ENCODE measurements at regions not wholly inside any gene's neighbourhood (a gene's known extent, or its start where the extent isn't known, plus 50 kb on each side); places are given as distances from the start of the nearest gene placed in this dataset.

DNA sequence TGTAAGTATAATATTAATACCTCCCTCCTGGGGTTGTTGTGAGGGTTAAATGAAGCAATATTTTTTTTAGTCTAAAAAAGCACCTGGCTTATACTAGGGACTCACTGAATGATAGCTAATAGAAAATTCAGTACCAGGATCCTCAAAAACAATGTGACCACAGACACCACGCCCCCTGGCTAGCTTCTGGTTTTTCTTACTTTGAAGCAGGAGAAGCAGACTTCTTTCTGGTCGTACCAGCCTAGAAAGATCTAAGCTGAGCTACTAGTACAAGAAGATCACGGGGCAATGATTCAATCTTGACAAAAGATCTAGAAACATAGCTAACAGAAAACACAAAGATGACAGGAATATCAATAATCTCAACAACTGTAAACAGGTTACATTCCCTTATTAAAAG, 218.5 kb upstream of the SLC30A5 start:
- no peak for TF ChIP-seq OSR1 (CRISPR knock-in tag; IDR thresholded peaks at IDR 0.05)
- no peak for TF ChIP-seq ZFP3 (CRISPR knock-in tag; IDR thresholded peaks at IDR 0.05)
- no peak for TF ChIP-seq ISL1 (CRISPR knock-in tag; IDR thresholded peaks at IDR 0.05)
- TF ChIP-seq ZNF8 (CRISPR knock-in tag; IDR thresholded peaks at IDR 0.05): no peak
- no peak for TF ChIP-seq PPARA (CRISPR knock-in tag; IDR thresholded peaks at IDR 0.05; ENCODE audit: borderline replicate concordance)
- TF ChIP-seq RARB (CRISPR knock-in tag; IDR thresholded peaks at IDR 0.05): no peak
- TF ChIP-seq, protein P1, sequence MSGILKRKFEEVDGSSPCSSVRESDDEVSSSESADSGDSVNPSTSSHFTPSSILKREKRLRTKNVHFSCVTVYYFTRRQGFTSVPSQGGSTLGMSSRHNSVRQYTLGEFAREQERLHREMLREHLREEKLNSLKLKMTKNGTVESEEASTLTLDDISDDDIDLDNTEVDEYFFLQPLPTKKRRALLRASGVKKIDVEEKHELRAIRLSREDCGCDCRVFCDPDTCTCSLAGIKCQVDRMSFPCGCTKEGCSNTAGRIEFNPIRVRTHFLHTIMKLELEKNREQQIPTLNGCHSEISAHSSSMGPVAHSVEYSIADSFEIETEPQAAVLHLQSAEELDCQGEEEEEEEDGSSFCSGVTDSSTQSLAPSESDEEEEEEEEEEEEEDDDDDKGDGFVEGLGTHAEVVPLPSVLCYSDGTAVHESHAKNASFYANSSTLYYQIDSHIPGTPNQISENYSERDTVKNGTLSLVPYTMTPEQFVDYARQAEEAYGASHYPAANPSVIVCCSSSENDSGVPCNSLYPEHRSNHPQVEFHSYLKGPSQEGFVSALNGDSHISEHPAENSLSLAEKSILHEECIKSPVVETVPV (CRISPR knock-in tag; IDR thresholded peaks at IDR 0.05): no peak
- no peak for TF ChIP-seq ZNF70 (CRISPR knock-in tag; IDR thresholded peaks at IDR 0.05)
- TF ChIP-seq, protein P2, sequence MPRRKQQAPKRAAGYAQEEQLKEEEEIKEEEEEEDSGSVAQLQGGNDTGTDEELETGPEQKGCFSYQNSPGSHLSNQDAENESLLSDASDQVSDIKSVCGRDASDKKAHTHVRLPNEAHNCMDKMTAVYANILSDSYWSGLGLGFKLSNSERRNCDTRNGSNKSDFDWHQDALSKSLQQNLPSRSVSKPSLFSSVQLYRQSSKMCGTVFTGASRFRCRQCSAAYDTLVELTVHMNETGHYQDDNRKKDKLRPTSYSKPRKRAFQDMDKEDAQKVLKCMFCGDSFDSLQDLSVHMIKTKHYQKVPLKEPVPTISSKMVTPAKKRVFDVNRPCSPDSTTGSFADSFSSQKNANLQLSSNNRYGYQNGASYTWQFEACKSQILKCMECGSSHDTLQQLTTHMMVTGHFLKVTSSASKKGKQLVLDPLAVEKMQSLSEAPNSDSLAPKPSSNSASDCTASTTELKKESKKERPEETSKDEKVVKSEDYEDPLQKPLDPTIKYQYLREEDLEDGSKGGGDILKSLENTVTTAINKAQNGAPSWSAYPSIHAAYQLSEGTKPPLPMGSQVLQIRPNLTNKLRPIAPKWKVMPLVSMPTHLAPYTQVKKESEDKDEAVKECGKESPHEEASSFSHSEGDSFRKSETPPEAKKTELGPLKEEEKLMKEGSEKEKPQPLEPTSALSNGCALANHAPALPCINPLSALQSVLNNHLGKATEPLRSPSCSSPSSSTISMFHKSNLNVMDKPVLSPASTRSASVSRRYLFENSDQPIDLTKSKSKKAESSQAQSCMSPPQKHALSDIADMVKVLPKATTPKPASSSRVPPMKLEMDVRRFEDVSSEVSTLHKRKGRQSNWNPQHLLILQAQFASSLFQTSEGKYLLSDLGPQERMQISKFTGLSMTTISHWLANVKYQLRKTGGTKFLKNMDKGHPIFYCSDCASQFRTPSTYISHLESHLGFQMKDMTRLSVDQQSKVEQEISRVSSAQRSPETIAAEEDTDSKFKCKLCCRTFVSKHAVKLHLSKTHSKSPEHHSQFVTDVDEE (CRISPR knock-in tag; IDR thresholded peaks at IDR 0.05): no peak
- TF ChIP-seq BACH2 (CRISPR knock-in tag; IDR thresholded peaks at IDR 0.05; ENCODE audit: borderline replicate concordance): no peak
- TF ChIP-seq ZNF565 (CRISPR knock-in tag; conservative IDR thresholded peaks at IDR 0.05; ENCODE audit: low read depth): no peak
- no peak for TF ChIP-seq ARNTL (CRISPR knock-in tag; IDR thresholded peaks at IDR 0.05; ENCODE audit: borderline replicate concordance, low read depth)
- TF ChIP-seq ESRRG (CRISPR knock-in tag; IDR thresholded peaks at IDR 0.05): no peak
- no peak for TF ChIP-seq CSDC2 (CRISPR knock-in tag; IDR thresholded peaks at IDR 0.05)
- no peak for TF ChIP-seq ZFP30 (CRISPR knock-in tag; IDR thresholded peaks at IDR 0.05)
- TF ChIP-seq ZC3H10 (CRISPR knock-in tag; IDR thresholded peaks at IDR 0.05): no peak
- no peak for ATAC-seq

DNA sequence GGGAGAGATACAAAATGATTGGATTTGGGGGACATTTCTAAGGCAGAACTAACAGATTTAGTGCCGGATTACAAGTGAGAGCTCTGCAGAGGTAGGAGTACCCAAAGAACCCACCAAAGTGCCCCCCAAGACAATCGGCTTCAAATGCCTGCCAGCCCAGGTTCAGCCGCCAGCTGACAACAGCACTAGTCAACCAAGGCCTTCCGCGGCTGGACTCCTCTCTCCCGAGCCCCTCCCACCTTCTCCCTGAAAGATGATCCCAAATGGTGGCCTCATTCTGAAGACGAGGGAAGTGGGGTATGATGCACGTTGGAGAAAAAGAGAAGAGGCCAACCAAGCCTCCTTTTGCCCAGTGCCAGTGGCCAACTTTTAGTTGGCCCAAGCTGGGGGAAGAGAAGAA, 210.4 kb upstream of the SLC30A5 start:
- no peak for TF ChIP-seq ZC3H10 (CRISPR knock-in tag; IDR thresholded peaks at IDR 0.05)
- no peak for TF ChIP-seq TCF4 (CRISPR knock-in tag; IDR thresholded peaks at IDR 0.05; ENCODE audit: borderline replicate concordance)
- TF ChIP-seq ISL1 (CRISPR knock-in tag; IDR thresholded peaks at IDR 0.05): no peak
- no peak for TF ChIP-seq RARB (CRISPR knock-in tag; IDR thresholded peaks at IDR 0.05)
- TF ChIP-seq, protein P3, sequence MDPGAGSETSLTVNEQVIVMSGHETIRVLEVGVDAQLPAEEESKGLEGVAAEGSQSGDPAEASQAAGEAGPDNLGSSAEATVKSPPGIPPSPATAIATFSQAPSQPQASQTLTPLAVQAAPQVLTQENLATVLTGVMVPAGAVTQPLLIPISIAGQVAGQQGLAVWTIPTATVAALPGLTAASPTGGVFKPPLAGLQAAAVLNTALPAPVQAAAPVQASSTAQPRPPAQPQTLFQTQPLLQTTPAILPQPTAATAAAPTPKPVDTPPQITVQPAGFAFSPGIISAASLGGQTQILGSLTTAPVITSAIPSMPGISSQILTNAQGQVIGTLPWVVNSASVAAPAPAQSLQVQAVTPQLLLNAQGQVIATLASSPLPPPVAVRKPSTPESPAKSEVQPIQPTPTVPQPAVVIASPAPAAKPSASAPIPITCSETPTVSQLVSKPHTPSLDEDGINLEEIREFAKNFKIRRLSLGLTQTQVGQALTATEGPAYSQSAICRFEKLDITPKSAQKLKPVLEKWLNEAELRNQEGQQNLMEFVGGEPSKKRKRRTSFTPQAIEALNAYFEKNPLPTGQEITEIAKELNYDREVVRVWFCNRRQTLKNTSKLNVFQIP (CRISPR knock-in tag; IDR thresholded peaks at IDR 0.05; ENCODE audit: borderline replicate concordance, low read depth): no peak
- TF ChIP-seq ARNTL (CRISPR knock-in tag; IDR thresholded peaks at IDR 0.05; ENCODE audit: borderline replicate concordance, low read depth): no peak
- no peak for TF ChIP-seq ZFP30 (CRISPR knock-in tag; IDR thresholded peaks at IDR 0.05)
- no peak for TF ChIP-seq PPARA (CRISPR knock-in tag; IDR thresholded peaks at IDR 0.05; ENCODE audit: borderline replicate concordance)
- no peak for TF ChIP-seq OSR1 (CRISPR knock-in tag; IDR thresholded peaks at IDR 0.05)
- TF ChIP-seq, protein P1 (CRISPR knock-in tag; IDR thresholded peaks at IDR 0.05): no peak
- TF ChIP-seq, protein P4, sequence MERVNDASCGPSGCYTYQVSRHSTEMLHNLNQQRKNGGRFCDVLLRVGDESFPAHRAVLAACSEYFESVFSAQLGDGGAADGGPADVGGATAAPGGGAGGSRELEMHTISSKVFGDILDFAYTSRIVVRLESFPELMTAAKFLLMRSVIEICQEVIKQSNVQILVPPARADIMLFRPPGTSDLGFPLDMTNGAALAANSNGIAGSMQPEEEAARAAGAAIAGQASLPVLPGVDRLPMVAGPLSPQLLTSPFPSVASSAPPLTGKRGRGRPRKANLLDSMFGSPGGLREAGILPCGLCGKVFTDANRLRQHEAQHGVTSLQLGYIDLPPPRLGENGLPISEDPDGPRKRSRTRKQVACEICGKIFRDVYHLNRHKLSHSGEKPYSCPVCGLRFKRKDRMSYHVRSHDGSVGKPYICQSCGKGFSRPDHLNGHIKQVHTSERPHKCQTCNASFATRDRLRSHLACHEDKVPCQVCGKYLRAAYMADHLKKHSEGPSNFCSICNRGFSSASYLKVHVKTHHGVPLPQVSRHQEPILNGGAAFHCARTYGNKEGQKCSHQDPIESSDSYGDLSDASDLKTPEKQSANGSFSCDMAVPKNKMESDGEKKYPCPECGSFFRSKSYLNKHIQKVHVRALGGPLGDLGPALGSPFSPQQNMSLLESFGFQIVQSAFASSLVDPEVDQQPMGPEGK (CRISPR knock-in tag; IDR thresholded peaks at IDR 0.05; ENCODE audit: borderline replicate concordance): no peak
- TF ChIP-seq, protein P5, sequence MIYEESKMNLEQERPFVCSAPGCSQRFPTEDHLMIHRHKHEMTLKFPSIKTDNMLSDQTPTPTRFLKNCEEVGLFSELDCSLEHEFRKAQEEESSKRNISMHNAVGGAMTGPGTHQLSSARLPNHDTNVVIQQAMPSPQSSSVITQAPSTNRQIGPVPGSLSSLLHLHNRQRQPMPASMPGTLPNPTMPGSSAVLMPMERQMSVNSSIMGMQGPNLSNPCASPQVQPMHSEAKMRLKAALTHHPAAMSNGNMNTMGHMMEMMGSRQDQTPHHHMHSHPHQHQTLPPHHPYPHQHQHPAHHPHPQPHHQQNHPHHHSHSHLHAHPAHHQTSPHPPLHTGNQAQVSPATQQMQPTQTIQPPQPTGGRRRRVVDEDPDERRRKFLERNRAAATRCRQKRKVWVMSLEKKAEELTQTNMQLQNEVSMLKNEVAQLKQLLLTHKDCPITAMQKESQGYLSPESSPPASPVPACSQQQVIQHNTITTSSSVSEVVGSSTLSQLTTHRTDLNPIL (CRISPR knock-in tag; IDR thresholded peaks at IDR 0.05; ENCODE audit: low read depth): no peak
- no peak for TF ChIP-seq ZNF70 (CRISPR knock-in tag; IDR thresholded peaks at IDR 0.05)
- no peak for TF ChIP-seq ZFP3 (CRISPR knock-in tag; IDR thresholded peaks at IDR 0.05)
- TF ChIP-seq GLIS3 (CRISPR knock-in tag; IDR thresholded peaks at IDR 0.05): no peak
- no peak for ATAC-seq

Data from SK-N-SH treated with all-trans-retinoic acid at 6 μM for 48 hours (cell line).